Endothelial cell (in vitro differentiated cells): ENCODE measurements at regions not wholly inside any gene's neighbourhood (a gene's known extent, or its start where the extent isn't known, plus 50 kb on each side); places are given as distances from the start of the nearest gene placed in this dataset.

ENCODE experiments used
- DNase-seq: peaks from one replicate; pipeline ENCODE4 v3.0.0; 2021; ENCODE audit warnings: low spot score
- H3K27ac Mint-ChIP-seq: one replicate; pipeline ENCODE4 v1.8.0; 2021; ENCODE audit warnings: mixed read lengths, inconsistent platforms; ENCODE audit not compliant: unreplicated experiment
- H3K27me3 Mint-ChIP-seq: one replicate; pipeline ENCODE4 v1.8.0; 2021; ENCODE audit warnings: mild to moderate bottlenecking, moderate library complexity, mixed read lengths, inconsistent platforms; ENCODE audit not compliant: unreplicated experiment
- H3K36me3 Mint-ChIP-seq: one replicate; pipeline ENCODE4 v1.8.0; 2021; ENCODE audit warnings: mild to moderate bottlenecking, low read depth, mixed read lengths, inconsistent platforms; ENCODE audit not compliant: unreplicated experiment
- H3K4me1 Mint-ChIP-seq: one replicate; pipeline ENCODE4 v1.8.0; 2021; ENCODE audit warnings: mild to moderate bottlenecking, mixed read lengths, inconsistent platforms; ENCODE audit not compliant: unreplicated experiment
- H3K4me3 Mint-ChIP-seq: one replicate; pipeline ENCODE4 v1.8.0; 2021; ENCODE audit warnings: mild to moderate bottlenecking, mixed read lengths, inconsistent platforms; ENCODE audit not compliant: unreplicated experiment
- H3K9me3 Mint-ChIP-seq: one replicate; pipeline ENCODE4 v1.8.0; 2021; ENCODE audit warnings: mixed read lengths, inconsistent platforms; ENCODE audit not compliant: unreplicated experiment
- CTCF ChIP-seq: fragments of 200-600 bp; sonication (generic); IDR thresholded peaks from one replicate; pipeline ENCODE4 v1.5.0; 2021; ENCODE audit warnings: antibody characterized with exemption; ENCODE audit not compliant: unreplicated experiment

GRCh38 chr22:34946339-34946985 lies 119.5 kb upstream of the ISX start:
- Mint-ChIP-seq H3K4me1 (no peaks in the 10 kb centered on the region), H3K27me3 (peaks cover 1% of the 10 kb centered on the region), H3K4me3 (no peak overlapping the region), H3K36me3 (peaks cover 4% of the 10 kb centered on the region), H3K27ac (no peak overlapping the region), H3K9me3 (peaks cover 19% of the 10 kb centered on the region)
- no peak for TF ChIP-seq CTCF
- no peak for DNase-seq

GRCh38 chr22:34950489-34950888 lies 115.5 kb upstream of the ISX start:
- H3K9me3 Mint-ChIP-seq = peaks cover 35% of the 10 kb centered on the region
- DNase-seq = no peak
- TF ChIP-seq CTCF = no peak
- peaks cover 3% of the 10 kb centered on the region for H3K27me3 Mint-ChIP-seq
- H3K4me3 Mint-ChIP-seq = no peak overlapping the region
- no peak overlapping the region for H3K27ac Mint-ChIP-seq
- peaks cover 8% of the 10 kb centered on the region for H3K36me3 Mint-ChIP-seq
- no peaks in the 10 kb centered on the region for H3K4me1 Mint-ChIP-seq

DNA sequence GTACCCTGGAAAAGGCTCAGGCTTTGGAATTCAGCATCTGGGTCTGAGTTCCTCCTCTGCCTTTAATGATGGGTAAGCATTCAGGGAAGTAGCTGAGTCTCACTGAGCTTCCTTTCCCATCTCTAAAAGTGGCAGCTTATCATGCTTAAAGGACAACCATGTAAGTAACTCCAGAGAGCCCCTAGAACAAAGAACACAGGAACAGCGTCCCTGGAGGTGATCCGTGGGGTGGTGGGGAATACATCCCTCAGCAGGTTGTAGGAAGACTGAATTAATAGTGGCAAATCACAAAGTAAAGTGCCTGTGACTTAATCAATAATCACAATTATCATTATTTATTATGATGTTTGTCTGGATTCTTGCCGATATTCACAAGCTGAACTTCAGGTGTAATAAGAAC lies 114.7 kb upstream of the ISX start:
- Mint-ChIP-seq H3K4me3 (no peak overlapping the region), H3K27me3 (peaks cover 3% of the 10 kb centered on the region), H3K27ac (no peak overlapping the region), H3K9me3 (peaks cover 35% of the 10 kb centered on the region), H3K4me1 (no peaks in the 10 kb centered on the region), H3K36me3 (peaks cover 8% of the 10 kb centered on the region)
- no peak for TF ChIP-seq CTCF
- DNase-seq = no peak

DNA sequence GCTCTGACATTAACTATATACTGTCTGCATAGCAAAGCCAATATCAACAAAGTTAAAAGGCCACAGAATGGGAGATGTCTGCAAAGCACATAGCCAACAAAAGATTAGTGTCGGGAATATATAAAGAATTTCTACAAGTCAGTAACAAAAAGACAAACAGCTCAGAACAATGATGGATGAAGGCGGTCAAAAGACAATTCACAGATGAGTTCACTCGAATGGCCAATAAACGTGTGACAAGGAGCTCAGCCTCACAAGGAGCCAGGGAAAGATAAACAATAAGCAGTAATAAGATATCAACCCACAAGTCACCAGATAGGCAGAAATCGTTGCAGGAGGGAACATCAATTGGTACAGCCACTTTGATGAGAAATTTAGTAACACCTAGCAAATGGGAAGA lies 106.0 kb upstream of the ISX start:
- H3K9me3 Mint-ChIP-seq = peaks cover 18% of the 10 kb centered on the region
- no peak overlapping the region for H3K27ac Mint-ChIP-seq
- H3K36me3 Mint-ChIP-seq = no peaks in the 10 kb centered on the region
- DNase-seq = no peak
- TF ChIP-seq CTCF = no peak
- no peak overlapping the region for H3K4me3 Mint-ChIP-seq
- H3K27me3 Mint-ChIP-seq = peaks cover 10% of the 10 kb centered on the region
- no peaks in the 10 kb centered on the region for H3K4me1 Mint-ChIP-seq

GRCh38 chr22:34966980-34967565 lies 98.9 kb upstream of the ISX start:
- TF ChIP-seq CTCF = no peak
- DNase-seq = no peak
- Mint-ChIP-seq H3K27ac (no peak overlapping the region), H3K4me1 (no peaks in the 10 kb centered on the region), H3K36me3 (peaks cover 3% of the 10 kb centered on the region), H3K4me3 (no peak overlapping the region), H3K9me3 (peaks cover 29% of the 10 kb centered on the region), H3K27me3 (peaks cover 8% of the 10 kb centered on the region)
